Activated B cell treated with CpG ODN at 0.5 μM for 24 hours (primary cell): ENCODE measurements at regions not wholly inside any gene's neighbourhood (a gene's known extent, or its start where the extent isn't known, plus 50 kb on each side); places are given as distances from the start of the nearest gene placed in this dataset.

ENCODE experiments used
- ATAC-seq: fragments of 200-7000 bp; cut with Tn5 transposase; one replicate; pipeline ENCODE4 v1.10.0; 2021; ENCODE audit warnings: low read depth, mild to moderate bottlenecking, moderate library complexity
- CTCF ChIA-PET: fragments of 350-600 bp; sonication (Branson Sonifier 250); formaldehyde crosslinking; loops from one replicate; lab custom pipeline; 2021; ENCODE audit warnings: antibody characterized with exemption; lab: Charles Lee
- POLR2A ChIA-PET: fragments of 350-600 bp; sonication (Branson Sonifier 250); formaldehyde crosslinking; loops from one replicate; lab custom pipeline; 2021; ENCODE audit warnings: antibody characterized with exemption; lab: Charles Lee
- DNase-seq: peaks from one replicate; pipeline ENCODE4 v3.0.0; 2022
- H3K27ac Mint-ChIP-seq: one replicate; pipeline ENCODE4 v1.8.0; 2020; ENCODE audit warnings: mixed read lengths
- H3K27me3 Mint-ChIP-seq: one replicate; pipeline ENCODE4 v1.8.0; 2021; ENCODE audit warnings: mixed read lengths
- H3K36me3 Mint-ChIP-seq: one replicate; pipeline ENCODE4 v1.8.0; 2021; ENCODE audit warnings: low read depth, mixed read lengths
- H3K4me1 Mint-ChIP-seq: one replicate; pipeline ENCODE4 v1.8.0; 2021; ENCODE audit warnings: mixed read lengths
- H3K4me3 Mint-ChIP-seq: one replicate; pipeline ENCODE4 v1.8.0; 2020; ENCODE audit warnings: mild to moderate bottlenecking, mixed read lengths
- H3K9me3 Mint-ChIP-seq: one replicate; pipeline ENCODE4 v1.8.0; 2020; ENCODE audit warnings: mixed read lengths
- intact Hi-C: fragments of 100-400 bp; cut with micrococcal nuclease; formaldehyde crosslinking; loops from one replicate; pipeline ENCODE4 v1.15.1; 2024
- TF ChIP-seq, protein P1 (sequence below): fragments of 200-600 bp; IDR thresholded peaks from one replicate; pipeline ENCODE4 v1.8.0; 2022; ENCODE audit warnings: antibody characterized with exemption, mild to moderate bottlenecking

DNA sequence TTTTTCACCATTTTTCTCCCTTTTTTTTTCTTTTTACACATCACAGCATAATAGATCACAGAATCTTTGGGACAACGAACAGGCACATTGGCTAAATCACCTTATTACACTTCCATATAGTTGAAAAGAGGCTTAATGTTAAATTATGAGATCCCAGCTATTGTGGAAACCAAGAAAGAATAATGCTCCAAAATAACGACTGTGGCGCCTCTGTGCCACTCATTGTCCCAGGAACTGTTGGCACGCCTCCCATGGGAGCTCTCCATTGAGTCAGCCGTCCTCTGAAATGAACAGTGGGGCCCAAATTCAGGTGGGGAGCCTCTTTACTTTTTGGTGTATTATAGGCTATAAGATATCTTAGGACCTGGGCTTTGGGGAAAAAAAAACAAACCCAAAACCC, 82.2 kb upstream of the NFIB start:
- peaks cover 5% of the 10 kb centered on the region for H3K9me3 Mint-ChIP-seq
- H3K36me3 Mint-ChIP-seq = no peaks in the 10 kb centered on the region
- H3K27me3 Mint-ChIP-seq = peaks cover 2% of the 10 kb centered on the region
- DNase-seq (no peak), ATAC-seq (no peak)
- intact Hi-C loops = no loop called here
- TF ChIP-seq, protein P1, sequence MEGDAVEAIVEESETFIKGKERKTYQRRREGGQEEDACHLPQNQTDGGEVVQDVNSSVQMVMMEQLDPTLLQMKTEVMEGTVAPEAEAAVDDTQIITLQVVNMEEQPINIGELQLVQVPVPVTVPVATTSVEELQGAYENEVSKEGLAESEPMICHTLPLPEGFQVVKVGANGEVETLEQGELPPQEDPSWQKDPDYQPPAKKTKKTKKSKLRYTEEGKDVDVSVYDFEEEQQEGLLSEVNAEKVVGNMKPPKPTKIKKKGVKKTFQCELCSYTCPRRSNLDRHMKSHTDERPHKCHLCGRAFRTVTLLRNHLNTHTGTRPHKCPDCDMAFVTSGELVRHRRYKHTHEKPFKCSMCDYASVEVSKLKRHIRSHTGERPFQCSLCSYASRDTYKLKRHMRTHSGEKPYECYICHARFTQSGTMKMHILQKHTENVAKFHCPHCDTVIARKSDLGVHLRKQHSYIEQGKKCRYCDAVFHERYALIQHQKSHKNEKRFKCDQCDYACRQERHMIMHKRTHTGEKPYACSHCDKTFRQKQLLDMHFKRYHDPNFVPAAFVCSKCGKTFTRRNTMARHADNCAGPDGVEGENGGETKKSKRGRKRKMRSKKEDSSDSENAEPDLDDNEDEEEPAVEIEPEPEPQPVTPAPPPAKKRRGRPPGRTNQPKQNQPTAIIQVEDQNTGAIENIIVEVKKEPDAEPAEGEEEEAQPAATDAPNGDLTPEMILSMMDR = no peak
- CTCF ChIA-PET = no interaction called here
- no peaks in the 10 kb centered on the region for H3K4me1 Mint-ChIP-seq
- no peak overlapping the region for H3K27ac Mint-ChIP-seq
- H3K4me3 Mint-ChIP-seq = no peak overlapping the region
- POLR2A ChIA-PET = no interaction called here

DNA sequence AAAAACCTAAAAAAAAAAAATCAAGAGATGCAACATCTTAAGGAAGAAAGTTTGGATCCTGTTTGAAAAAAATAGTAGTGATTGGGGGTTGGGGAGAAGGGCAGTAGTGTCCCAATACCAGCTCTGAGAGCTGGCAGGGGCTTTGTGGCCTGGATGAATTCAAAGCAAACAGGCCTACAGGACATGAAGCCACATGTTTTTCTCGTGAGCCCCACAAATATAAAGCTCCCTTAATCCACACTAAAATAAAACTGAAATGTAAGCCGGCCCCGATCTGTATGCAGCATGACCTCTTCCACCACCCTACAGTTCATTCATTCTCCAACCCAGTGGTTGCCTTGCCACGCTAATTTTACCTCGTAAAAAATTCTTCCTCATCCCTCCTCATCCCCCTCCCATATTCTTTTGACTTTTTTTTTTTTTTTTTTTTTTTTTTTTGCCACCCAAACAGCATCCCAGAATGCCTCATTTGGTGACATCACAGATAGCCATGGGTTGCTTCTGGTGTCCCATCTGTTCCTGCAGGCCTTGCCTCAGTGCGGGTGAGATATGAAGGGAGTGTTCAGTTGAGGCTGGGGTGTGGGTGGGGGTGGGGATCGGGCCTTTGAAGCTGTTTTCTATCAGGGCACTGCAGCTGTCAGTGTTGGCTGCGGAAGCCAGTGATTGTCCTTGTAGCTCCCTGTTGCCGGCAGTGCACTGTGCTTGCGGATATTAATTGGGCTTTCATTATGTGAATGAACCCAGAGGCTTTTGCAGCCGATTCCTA, 81.6 kb upstream of the NFIB start:
- H3K27me3 Mint-ChIP-seq = peaks cover 2% of the 10 kb centered on the region
- TF ChIP-seq, protein P1 = no peak
- no peak overlapping the region for H3K27ac Mint-ChIP-seq
- ATAC-seq (no peak), DNase-seq (no peak)
- H3K36me3 Mint-ChIP-seq = no peaks in the 10 kb centered on the region
- intact Hi-C loops = no loop called here
- peaks cover 5% of the 10 kb centered on the region for H3K9me3 Mint-ChIP-seq
- no peaks in the 10 kb centered on the region for H3K4me1 Mint-ChIP-seq
- ChIA-PET POLR2A (no interaction called here), CTCF (no interaction called here)
- H3K4me3 Mint-ChIP-seq = no peak overlapping the region

DNA sequence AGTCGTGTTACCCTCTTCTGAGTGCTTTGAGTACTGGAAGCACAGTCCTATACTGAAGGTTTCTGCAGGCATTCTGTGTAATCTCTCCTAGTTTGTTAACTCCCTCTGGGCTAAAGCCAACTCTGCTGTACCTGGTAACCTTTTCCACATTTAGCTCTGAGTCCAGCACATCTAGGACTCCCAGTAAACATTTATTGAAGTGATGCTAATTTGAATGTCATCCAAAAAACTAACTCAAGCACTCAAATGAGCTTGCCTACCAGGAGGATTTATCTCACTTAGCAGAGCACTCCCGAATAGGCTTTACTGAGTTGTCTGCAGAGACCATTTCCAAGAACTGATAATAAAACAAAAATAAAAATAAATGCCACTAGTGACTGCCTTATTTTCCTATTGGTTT, 79.5 kb upstream of the NFIB start:
- CTCF ChIA-PET = no interaction called here
- Mint-ChIP-seq H3K4me1 (no peaks in the 10 kb centered on the region), H3K27me3 (no peaks in the 10 kb centered on the region), H3K4me3 (no peak overlapping the region), H3K9me3 (peaks cover 5% of the 10 kb centered on the region), H3K36me3 (no peaks in the 10 kb centered on the region), H3K27ac (no peak overlapping the region)
- DNase-seq (no peak), ATAC-seq (no peak)
- TF ChIP-seq, protein P1 = no peak
- POLR2A ChIA-PET = no interaction called here
- intact Hi-C loops = no loop called here

DNA sequence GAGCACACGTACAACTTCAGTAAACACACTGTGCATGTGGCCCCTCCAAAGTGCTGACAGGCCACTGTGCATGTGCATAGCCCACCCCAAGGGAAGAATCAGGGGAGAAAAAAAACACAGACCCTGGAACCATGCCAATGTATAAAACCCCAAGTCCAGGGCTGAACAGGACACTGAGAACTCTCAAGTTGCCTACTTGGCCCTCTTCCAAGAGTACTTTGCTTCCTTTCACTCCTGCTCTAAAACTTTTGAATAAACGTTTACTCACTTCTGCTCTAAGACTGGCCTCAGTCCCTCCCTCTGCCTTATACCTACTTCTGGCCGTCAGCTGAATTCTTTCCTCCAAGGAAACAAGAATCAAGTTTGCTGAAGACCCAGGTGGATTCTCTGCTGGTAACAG, 77.7 kb upstream of the NFIB start:
- POLR2A ChIA-PET = no interaction called here

DNA sequence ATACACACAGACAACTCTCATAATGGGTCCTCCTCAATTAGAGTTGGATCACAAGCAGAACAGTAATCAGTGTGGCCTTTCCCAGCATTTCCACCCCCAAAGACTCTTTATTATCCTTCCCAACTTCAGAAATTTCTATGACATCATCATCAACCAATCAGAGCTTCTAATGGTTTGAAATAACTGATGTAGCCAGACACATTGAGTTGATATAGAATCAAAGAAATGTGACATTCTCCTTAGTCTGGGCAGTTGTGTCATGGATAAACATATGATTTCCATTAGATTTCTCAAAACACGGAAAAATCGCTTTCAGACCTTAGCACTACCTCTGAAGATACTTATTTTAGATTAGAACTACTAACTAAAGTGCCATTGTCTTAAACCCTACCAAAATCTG, 75.7 kb upstream of the NFIB start:
- H3K4me1 Mint-ChIP-seq = no peaks in the 10 kb centered on the region
- intact Hi-C loops = no loop called here
- peaks cover 5% of the 10 kb centered on the region for H3K9me3 Mint-ChIP-seq
- POLR2A ChIA-PET = no interaction called here
- no peak overlapping the region for H3K4me3 Mint-ChIP-seq
- H3K27ac Mint-ChIP-seq = no peak overlapping the region
- peaks cover 1% of the 10 kb centered on the region for H3K27me3 Mint-ChIP-seq
- H3K36me3 Mint-ChIP-seq = no peaks in the 10 kb centered on the region
- no peak for DNase-seq
- TF ChIP-seq, protein P1 = no peak
- CTCF ChIA-PET = no interaction called here
- no peak for ATAC-seq

More for the DNA sequence above, 77.7 kb upstream of the NFIB start:
- no peak overlapping the region for H3K4me3 Mint-ChIP-seq
- no peaks in the 10 kb centered on the region for H3K36me3 Mint-ChIP-seq
- CTCF ChIA-PET = no interaction called here
- TF ChIP-seq, protein P1 = no peak
- no peak for ATAC-seq
- intact Hi-C loops = no loop called here
- peaks cover 5% of the 10 kb centered on the region for H3K9me3 Mint-ChIP-seq
- H3K4me1 Mint-ChIP-seq = no peaks in the 10 kb centered on the region
- no peak for DNase-seq
- no peak overlapping the region for H3K27ac Mint-ChIP-seq
- peaks cover 1% of the 10 kb centered on the region for H3K27me3 Mint-ChIP-seq
